Endothelial cell of umbilical vein (primary cell): ENCODE measurements at regions not wholly inside any gene's neighbourhood (a gene's known extent, or its start where the extent isn't known, plus 50 kb on each side); places are given as distances from the start of the nearest gene placed in this dataset.

ENCODE experiments used
- EZH2 ChIP-seq: IDR thresholded peaks from 2 replicates; pipeline ENCODE4 v1.6.1; 2012; ENCODE audit warnings: borderline replicate concordance, low read depth, mild to moderate bottlenecking, moderate library complexity, low read length, inconsistent platforms; ENCODE audit not compliant: severe bottlenecking
- JUN ChIP-seq: IDR thresholded peaks from 2 replicates; pipeline ENCODE4 v1.6.1; 2011; ENCODE audit warnings: borderline replicate concordance, low read depth; ENCODE audit not compliant: insufficient read length, insufficient read depth
- MYC ChIP-seq: IDR thresholded peaks from one replicate; pipeline ENCODE4 v1.6.1; 2011; ENCODE audit warnings: mild to moderate bottlenecking, low read depth, low read length
- POLR2A ChIP-seq: IDR thresholded peaks from 2 replicates; pipeline ENCODE4 v1.6.1; 2012; ENCODE audit warnings: low read depth, mild to moderate bottlenecking, control low read depth, low read length
- POLR2AphosphoS5 ChIP-seq: IDR thresholded peaks from 2 replicates; pipeline ENCODE4 v1.6.1; 2012; ENCODE audit warnings: low read depth, mild to moderate bottlenecking, control low read depth, low read length, moderate library complexity; ENCODE audit not compliant: insufficient read depth
- TF ChIP-seq, protein P1 (sequence below), 2 donors: IDR thresholded peaks; 1 replicate in 1 of 2; 2 replicates in 1 of 2; pipeline ENCODE4 v1.5.1; 2011; ENCODE audit warnings: low read length in 2 of 2, mild to moderate bottlenecking in 2 of 2, moderate library complexity in 2 of 2, control low read depth in 1 of 2, inconsistent platforms in 1 of 2, low read depth in 1 of 2; ENCODE audit not compliant: insufficient read depth in 1 of 2; ENCODE audit errors: extremely low read depth in 1 of 2

GRCh38 chr17:12257176-12257575 is 236.5 kb downstream of the MAP2K4 start:
- TF ChIP-seq, protein P1, sequence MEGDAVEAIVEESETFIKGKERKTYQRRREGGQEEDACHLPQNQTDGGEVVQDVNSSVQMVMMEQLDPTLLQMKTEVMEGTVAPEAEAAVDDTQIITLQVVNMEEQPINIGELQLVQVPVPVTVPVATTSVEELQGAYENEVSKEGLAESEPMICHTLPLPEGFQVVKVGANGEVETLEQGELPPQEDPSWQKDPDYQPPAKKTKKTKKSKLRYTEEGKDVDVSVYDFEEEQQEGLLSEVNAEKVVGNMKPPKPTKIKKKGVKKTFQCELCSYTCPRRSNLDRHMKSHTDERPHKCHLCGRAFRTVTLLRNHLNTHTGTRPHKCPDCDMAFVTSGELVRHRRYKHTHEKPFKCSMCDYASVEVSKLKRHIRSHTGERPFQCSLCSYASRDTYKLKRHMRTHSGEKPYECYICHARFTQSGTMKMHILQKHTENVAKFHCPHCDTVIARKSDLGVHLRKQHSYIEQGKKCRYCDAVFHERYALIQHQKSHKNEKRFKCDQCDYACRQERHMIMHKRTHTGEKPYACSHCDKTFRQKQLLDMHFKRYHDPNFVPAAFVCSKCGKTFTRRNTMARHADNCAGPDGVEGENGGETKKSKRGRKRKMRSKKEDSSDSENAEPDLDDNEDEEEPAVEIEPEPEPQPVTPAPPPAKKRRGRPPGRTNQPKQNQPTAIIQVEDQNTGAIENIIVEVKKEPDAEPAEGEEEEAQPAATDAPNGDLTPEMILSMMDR (IDR thresholded peaks at IDR 0.05; ENCODE audit: extremely low read depth in 1 of 2, insufficient read depth in 1 of 2, low read depth in 1 of 2, low read length in 2 of 2), result no peak
- no peak for TF ChIP-seq POLR2A
- TF ChIP-seq EZH2, result no peak
- no peak for TF ChIP-seq POLR2AphosphoS5
- no peak for TF ChIP-seq JUN
- no peak for TF ChIP-seq MYC
